ENCODE measurements at regions not wholly inside any gene's neighbourhood (a gene's known extent, or its start where the extent isn't known, plus 50 kb on each side); places are given as distances from the start of the nearest gene placed in this dataset.

- no peak overlapping the region for H3K27ac ChIP-seq (ENCODE audit: low read depth, low read length)
- H3K27me3 ChIP-seq (ENCODE audit: control insufficient read depth, low read length), result no peaks in the 10 kb centered on the region
- H3F3A ChIP-seq (ENCODE audit: control insufficient read depth, insufficient read depth), result no peaks in the 10 kb centered on the region
- no peaks in the 10 kb centered on the region for H3K4me1 ChIP-seq (ENCODE audit: control insufficient read depth, low read length)
- H3K9me3 ChIP-seq (ENCODE audit: control insufficient read depth, insufficient read depth, low read length), result no peaks in the 10 kb centered on the region
- no peaks in the 10 kb centered on the region for H3K36me3 ChIP-seq (ENCODE audit: control insufficient read depth, low read length)
- TF ChIP-seq, protein P1, sequence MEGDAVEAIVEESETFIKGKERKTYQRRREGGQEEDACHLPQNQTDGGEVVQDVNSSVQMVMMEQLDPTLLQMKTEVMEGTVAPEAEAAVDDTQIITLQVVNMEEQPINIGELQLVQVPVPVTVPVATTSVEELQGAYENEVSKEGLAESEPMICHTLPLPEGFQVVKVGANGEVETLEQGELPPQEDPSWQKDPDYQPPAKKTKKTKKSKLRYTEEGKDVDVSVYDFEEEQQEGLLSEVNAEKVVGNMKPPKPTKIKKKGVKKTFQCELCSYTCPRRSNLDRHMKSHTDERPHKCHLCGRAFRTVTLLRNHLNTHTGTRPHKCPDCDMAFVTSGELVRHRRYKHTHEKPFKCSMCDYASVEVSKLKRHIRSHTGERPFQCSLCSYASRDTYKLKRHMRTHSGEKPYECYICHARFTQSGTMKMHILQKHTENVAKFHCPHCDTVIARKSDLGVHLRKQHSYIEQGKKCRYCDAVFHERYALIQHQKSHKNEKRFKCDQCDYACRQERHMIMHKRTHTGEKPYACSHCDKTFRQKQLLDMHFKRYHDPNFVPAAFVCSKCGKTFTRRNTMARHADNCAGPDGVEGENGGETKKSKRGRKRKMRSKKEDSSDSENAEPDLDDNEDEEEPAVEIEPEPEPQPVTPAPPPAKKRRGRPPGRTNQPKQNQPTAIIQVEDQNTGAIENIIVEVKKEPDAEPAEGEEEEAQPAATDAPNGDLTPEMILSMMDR (IDR thresholded peaks at IDR 0.05; ENCODE audit: low read depth, low read length, poor library complexity, severe bottlenecking), result no peak
- no peak for TF ChIP-seq EZH2phosphoT487 (IDR thresholded peaks at IDR 0.05; ENCODE audit: borderline replicate concordance, low read length)
- H4K20me1 ChIP-seq (ENCODE audit: control insufficient read depth, insufficient read depth, low read depth, low read length), result no peaks in the 10 kb centered on the region
- no peak overlapping the region for H3K4me3 ChIP-seq (ENCODE audit: low read length)
- H3K4me2 ChIP-seq (ENCODE audit: low read length), result no peak overlapping the region
- H3K9me2 ChIP-seq (replicated peaks; ENCODE audit: control insufficient read depth, low read length), result no peaks in the 10 kb centered on the region
- H3K79me2 ChIP-seq (ENCODE audit: control insufficient read depth, low read length), result no peaks in the 10 kb centered on the region
These were observed 126.9 kb upstream of the WSCD1 start for GRCh38 chr17:5943232-5943631.

- Histone ChIP-seq H3K9me3 (ENCODE audit: control insufficient read depth, insufficient read depth, low read length) (no peaks in the 10 kb centered on the region), H3K36me3 (ENCODE audit: control insufficient read depth, low read length) (no peaks in the 10 kb centered on the region), H3K4me2 (ENCODE audit: low read length) (no peak overlapping the region), H3K79me2 (ENCODE audit: control insufficient read depth, low read length) (no peaks in the 10 kb centered on the region), H3K27me3 (ENCODE audit: control insufficient read depth, low read length) (no peaks in the 10 kb centered on the region), H3K4me3 (ENCODE audit: low read length) (no peak overlapping the region), H3K9me2 (replicated peaks; ENCODE audit: control insufficient read depth, low read length) (no peaks in the 10 kb centered on the region), H3K27ac (ENCODE audit: low read depth, low read length) (no peak overlapping the region), H3F3A (ENCODE audit: control insufficient read depth, insufficient read depth) (no peaks in the 10 kb centered on the region), H4K20me1 (ENCODE audit: control insufficient read depth, insufficient read depth, low read depth, low read length) (no peaks in the 10 kb centered on the region), H3K4me1 (ENCODE audit: control insufficient read depth, low read length) (no peaks in the 10 kb centered on the region)
- no peak for TF ChIP-seq EZH2phosphoT487 (IDR thresholded peaks at IDR 0.05; ENCODE audit: borderline replicate concordance, low read length)
- TF ChIP-seq, protein P1 (IDR thresholded peaks at IDR 0.05; ENCODE audit: low read depth, low read length, poor library complexity, severe bottlenecking), result no peak
These were observed 126.2 kb upstream of the WSCD1 start for GRCh38 chr17:5943982-5944381.

DNA sequence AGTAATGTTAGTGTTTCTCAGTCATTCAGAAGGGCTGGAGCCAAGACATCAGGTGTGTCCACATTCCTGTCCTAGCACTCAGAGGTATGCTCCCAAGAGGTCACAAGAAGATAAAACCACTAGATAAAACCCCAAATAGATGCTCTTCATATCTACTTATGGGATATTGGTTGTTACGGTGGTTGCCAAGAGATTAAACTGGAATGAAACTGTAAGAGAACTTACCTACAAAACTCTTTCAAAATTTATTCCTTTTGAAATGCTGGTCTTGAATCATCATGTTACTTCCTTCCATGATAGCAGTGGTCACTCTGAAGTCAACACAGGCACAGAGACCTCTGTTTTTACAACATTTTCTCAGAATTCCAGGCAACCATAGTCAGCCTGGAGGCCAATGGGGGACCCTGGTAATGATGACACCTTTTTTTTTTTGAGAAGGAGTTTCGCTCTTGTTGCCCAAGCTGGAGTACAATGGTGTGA lies 122.4 kb upstream of the WSCD1 start:
- Histone ChIP-seq H3K79me2 (ENCODE audit: control insufficient read depth, low read length) (no peaks in the 10 kb centered on the region), H3K4me3 (ENCODE audit: low read length) (no peak overlapping the region), H3K9me3 (ENCODE audit: control insufficient read depth, insufficient read depth, low read length) (no peaks in the 10 kb centered on the region), H3F3A (ENCODE audit: control insufficient read depth, insufficient read depth) (no peaks in the 10 kb centered on the region), H3K27me3 (ENCODE audit: control insufficient read depth, low read length) (no peaks in the 10 kb centered on the region), H4K20me1 (ENCODE audit: control insufficient read depth, insufficient read depth, low read depth, low read length) (no peaks in the 10 kb centered on the region), H3K4me1 (ENCODE audit: control insufficient read depth, low read length) (no peaks in the 10 kb centered on the region), H3K36me3 (ENCODE audit: control insufficient read depth, low read length) (no peaks in the 10 kb centered on the region), H3K4me2 (ENCODE audit: low read length) (no peak overlapping the region), H3K27ac (ENCODE audit: low read depth, low read length) (no peak overlapping the region), H3K9me2 (replicated peaks; ENCODE audit: control insufficient read depth, low read length) (no peaks in the 10 kb centered on the region)
- TF ChIP-seq, protein P1 (IDR thresholded peaks at IDR 0.05; ENCODE audit: low read depth, low read length, poor library complexity, severe bottlenecking), result no peak
- no peak for TF ChIP-seq EZH2phosphoT487 (IDR thresholded peaks at IDR 0.05; ENCODE audit: borderline replicate concordance, low read length)
